HL-60 (cell line): ENCODE measurements at regions not wholly inside any gene's neighbourhood (a gene's known extent, or its start where the extent isn't known, plus 50 kb on each side); places are given as distances from the start of the nearest gene placed in this dataset.

Source experiments
- DNase-seq, 2 experiments: peaks; one replicate each; pipeline ENCODE4 v3.0.0-alpha.2; 2010 to 2020; ENCODE audit warnings: low read depth in 1 of 2, low spot score in 1 of 2
- H3K27ac ChIP-seq: fragments of 250-450 bp; sonication (Bioruptor Pico); replicated peaks from 2 replicates; pipeline ENCODE4 v1.5.1; 2020; ENCODE audit warnings: mild to moderate bottlenecking, moderate library complexity
- H3K27me3 ChIP-seq: fragments of 250-450 bp; sonication (Bioruptor Pico); 2 replicates; pipeline ENCODE4 v1.5.1; 2021; ENCODE audit warnings: mild to moderate bottlenecking, moderate library complexity; ENCODE audit not compliant: insufficient read depth, poor library complexity, severe bottlenecking
- H3K4me3 ChIP-seq: replicated peaks from 2 replicates; pipeline ENCODE4 v1.5.1; 2011; ENCODE audit warnings: mild to moderate bottlenecking, control low read depth, low read length; ENCODE audit not compliant: insufficient read depth
- CTCF ChIP-seq: IDR thresholded peaks from one replicate; pipeline ENCODE4 v1.5.1; 2011; ENCODE audit warnings: low read length, control low read depth, inconsistent platforms; ENCODE audit not compliant: insufficient read depth
- GABPA ChIP-seq: IDR thresholded peaks from 2 replicates; pipeline ENCODE4 v1.6.1; 2012; ENCODE audit warnings: low read depth
- POLR2AphosphoS5 ChIP-seq: IDR thresholded peaks from 2 replicates; pipeline ENCODE4 v1.6.1; 2012; ENCODE audit warnings: low read depth
- SPI1 ChIP-seq: IDR thresholded peaks from 2 replicates; pipeline ENCODE4 v1.6.1; 2012; ENCODE audit warnings: low read depth, mild to moderate bottlenecking, borderline replicate concordance
- TF ChIP-seq, protein P1 (sequence below): IDR thresholded peaks from 2 replicates; pipeline ENCODE4 v1.6.1; 2012; ENCODE audit warnings: low read depth; ENCODE audit not compliant: insufficient replicate concordance

DNA sequence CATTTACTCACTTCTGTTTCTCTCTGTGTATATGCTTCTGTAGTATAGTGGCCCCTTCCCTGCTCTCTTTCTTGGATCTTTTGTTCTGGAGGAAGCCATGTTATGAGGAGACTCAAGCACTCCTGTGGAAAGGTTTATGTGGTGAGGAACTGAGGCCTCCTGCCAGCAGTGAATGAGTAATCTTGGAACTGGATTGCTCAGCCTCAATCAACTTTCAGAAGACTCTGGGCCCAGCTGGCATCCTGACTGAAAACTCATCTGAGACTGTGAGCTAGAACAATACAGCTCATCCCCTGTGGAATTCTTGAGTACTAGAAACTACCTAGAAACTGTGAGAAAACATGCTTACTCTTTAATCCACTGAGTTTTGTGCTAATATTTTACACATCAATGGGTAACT lies 133.1 kb upstream of the ZKSCAN2 start:
- DNase-seq, result no peak
- no peak overlapping the region for H3K27ac ChIP-seq

DNA sequence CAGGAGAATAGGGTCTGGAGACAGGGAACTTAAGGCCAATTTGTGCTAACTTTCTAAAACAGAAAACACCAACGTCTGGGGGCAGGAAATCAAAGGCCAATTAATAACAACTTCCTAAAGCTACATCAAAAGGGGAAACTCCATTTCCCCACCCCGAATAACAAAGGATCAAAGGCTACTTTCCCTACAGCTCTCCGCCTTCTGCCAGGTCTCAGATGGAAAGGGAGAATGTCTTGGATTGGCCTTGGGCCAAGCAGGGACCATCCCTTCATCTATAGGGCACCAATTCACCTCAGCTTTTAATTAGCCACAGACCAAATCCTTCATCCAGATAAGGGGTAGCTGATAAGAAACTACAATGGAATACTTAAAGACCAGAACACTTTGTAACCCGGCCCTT lies 116.9 kb upstream of the ZKSCAN2 start:
- no peaks in the 10 kb centered on the region for H3K27me3 ChIP-seq
- DNase-seq, result no peak
- no peak overlapping the region for H3K27ac ChIP-seq
- no peak overlapping the region for H3K4me3 ChIP-seq
- TF ChIP-seq, protein P1, sequence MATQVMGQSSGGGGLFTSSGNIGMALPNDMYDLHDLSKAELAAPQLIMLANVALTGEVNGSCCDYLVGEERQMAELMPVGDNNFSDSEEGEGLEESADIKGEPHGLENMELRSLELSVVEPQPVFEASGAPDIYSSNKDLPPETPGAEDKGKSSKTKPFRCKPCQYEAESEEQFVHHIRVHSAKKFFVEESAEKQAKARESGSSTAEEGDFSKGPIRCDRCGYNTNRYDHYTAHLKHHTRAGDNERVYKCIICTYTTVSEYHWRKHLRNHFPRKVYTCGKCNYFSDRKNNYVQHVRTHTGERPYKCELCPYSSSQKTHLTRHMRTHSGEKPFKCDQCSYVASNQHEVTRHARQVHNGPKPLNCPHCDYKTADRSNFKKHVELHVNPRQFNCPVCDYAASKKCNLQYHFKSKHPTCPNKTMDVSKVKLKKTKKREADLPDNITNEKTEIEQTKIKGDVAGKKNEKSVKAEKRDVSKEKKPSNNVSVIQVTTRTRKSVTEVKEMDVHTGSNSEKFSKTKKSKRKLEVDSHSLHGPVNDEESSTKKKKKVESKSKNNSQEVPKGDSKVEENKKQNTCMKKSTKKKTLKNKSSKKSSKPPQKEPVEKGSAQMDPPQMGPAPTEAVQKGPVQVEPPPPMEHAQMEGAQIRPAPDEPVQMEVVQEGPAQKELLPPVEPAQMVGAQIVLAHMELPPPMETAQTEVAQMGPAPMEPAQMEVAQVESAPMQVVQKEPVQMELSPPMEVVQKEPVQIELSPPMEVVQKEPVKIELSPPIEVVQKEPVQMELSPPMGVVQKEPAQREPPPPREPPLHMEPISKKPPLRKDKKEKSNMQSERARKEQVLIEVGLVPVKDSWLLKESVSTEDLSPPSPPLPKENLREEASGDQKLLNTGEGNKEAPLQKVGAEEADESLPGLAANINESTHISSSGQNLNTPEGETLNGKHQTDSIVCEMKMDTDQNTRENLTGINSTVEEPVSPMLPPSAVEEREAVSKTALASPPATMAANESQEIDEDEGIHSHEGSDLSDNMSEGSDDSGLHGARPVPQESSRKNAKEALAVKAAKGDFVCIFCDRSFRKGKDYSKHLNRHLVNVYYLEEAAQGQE, result no peak
- no peak for TF ChIP-seq POLR2AphosphoS5
- TF ChIP-seq GABPA, result no peak
- TF ChIP-seq CTCF, result no peak
- TF ChIP-seq SPI1, result no peak

More for the DNA sequence above, 133.1 kb upstream of the ZKSCAN2 start:
- no peak overlapping the region for H3K4me3 ChIP-seq
- no peak for TF ChIP-seq GABPA
- H3K27me3 ChIP-seq, result no peaks in the 10 kb centered on the region

GRCh38 chr16:25372716-25373115 lies 115.1 kb upstream of the ZKSCAN2 start:
- Histone ChIP-seq H3K27me3 (no peaks in the 10 kb centered on the region), H3K4me3 (no peak overlapping the region), H3K27ac (no peak overlapping the region)
- TF ChIP-seq GABPA (no peak), POLR2AphosphoS5 (no peak)
- no peak for DNase-seq

DNA sequence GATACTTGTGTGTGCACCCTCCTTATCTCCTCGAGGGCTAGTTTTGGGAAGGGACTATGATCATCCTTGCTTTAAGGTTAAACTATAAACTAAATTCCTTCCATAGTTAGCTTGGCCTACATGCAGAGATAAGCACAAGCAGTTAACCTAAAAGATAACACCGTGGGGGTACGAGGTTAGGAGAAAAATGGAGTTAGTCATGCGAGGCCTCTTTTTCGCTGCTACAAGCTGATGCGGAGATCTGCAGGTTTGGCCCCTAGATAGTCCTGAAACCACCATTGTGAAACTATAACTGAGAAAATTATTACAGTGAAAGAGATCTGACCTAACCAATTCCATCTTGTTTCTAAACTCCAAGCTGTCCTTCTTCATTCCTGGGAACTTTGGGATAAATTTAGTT lies 113.7 kb upstream of the ZKSCAN2 start:
- TF ChIP-seq CTCF, result no peak
- TF ChIP-seq, protein P1, result no peak
- TF ChIP-seq POLR2AphosphoS5, result no peak
- no peak for TF ChIP-seq SPI1
- no peak for TF ChIP-seq GABPA
- Histone ChIP-seq H3K27ac (no peak overlapping the region), H3K27me3 (no peaks in the 10 kb centered on the region), H3K4me3 (no peak overlapping the region)
- no peak for DNase-seq

DNA sequence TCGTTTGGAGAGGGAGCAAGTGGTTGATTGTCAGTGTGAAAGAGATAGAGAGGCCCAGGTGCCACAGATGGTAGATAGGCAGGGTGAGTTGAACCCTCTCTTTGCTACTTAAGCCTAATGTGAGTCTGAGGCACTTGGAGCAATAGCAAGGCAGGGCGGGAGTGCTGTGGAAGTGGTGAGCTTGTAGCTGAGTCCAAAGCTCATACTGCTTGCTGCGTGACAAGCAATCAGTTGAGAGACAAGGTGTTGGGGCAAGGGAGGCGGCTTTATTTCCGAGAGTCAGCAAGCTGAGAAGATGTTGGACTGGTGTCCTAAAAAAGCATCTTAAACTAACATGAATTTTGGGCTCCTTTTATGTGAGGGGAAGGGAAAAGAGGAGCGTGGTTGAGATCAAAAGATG lies 112.9 kb upstream of the ZKSCAN2 start:
- no peak overlapping the region for H3K27ac ChIP-seq
- TF ChIP-seq CTCF, result no peak
- TF ChIP-seq SPI1, result no peak
- TF ChIP-seq, protein P1, result no peak
- no peak for TF ChIP-seq POLR2AphosphoS5
- no peak for TF ChIP-seq GABPA
- H3K4me3 ChIP-seq, result no peak overlapping the region
- no peak for DNase-seq
- no peaks in the 10 kb centered on the region for H3K27me3 ChIP-seq
